ENCODE measurements at regions not wholly inside any gene's neighbourhood (a gene's known extent, or its start where the extent isn't known, plus 50 kb on each side); places are given as distances from the start of the nearest gene placed in this dataset.

GRCh38 chr1:30042438-30043147 lies 680.8 kb downstream of the MATN1 start:
- intact Hi-C loops (cut with micrococcal nuclease), result no loop called here

GRCh38 chr1:30041741-30042437 lies 681.5 kb downstream of the MATN1 start:
- intact Hi-C loops (cut with micrococcal nuclease), result no loop called here

- intact Hi-C loops (cut with micrococcal nuclease), result no loop called here
Measured at GRCh38 chr1:30040081-30041019, 683.0 kb downstream of the MATN1 start.

- intact Hi-C loops (cut with micrococcal nuclease), result no loop called here
Measured at GRCh38 chr1:30039354-30040080, 683.9 kb downstream of the MATN1 start.

- intact Hi-C loops (cut with micrococcal nuclease), result no loop called here
Measured at GRCh38 chr1:30038134-30039025, 685.0 kb downstream of the MATN1 start.

GRCh38 chr1:30037251-30038118 lies 685.9 kb downstream of the MATN1 start:
- intact Hi-C loops (cut with micrococcal nuclease), result no loop called here

- intact Hi-C loops (cut with micrococcal nuclease), result no loop called here
Measured at GRCh38 chr1:30036666-30037065, 686.7 kb downstream of the MATN1 start.

- intact Hi-C loops (cut with micrococcal nuclease), result no loop called here
Measured at GRCh38 chr1:30036229-30036547, 687.2 kb downstream of the MATN1 start.

GRCh38 chr1:30035522-30036228 lies 687.7 kb downstream of the MATN1 start:
- intact Hi-C loops (cut with micrococcal nuclease), result no loop called here

- intact Hi-C loops (cut with micrococcal nuclease), result no loop called here
Measured at GRCh38 chr1:30034627-30035521, 688.5 kb downstream of the MATN1 start.

- intact Hi-C loops (cut with micrococcal nuclease), result no loop called here
Measured at GRCh38 chr1:30034105-30034626, 689.2 kb downstream of the MATN1 start.

- intact Hi-C loops (cut with micrococcal nuclease), result no loop called here
Measured at GRCh38 chr1:30033256-30034104, 689.9 kb downstream of the MATN1 start.

- intact Hi-C loops (cut with micrococcal nuclease), result no loop called here
Measured at GRCh38 chr1:30032302-30032701, 691.1 kb downstream of the MATN1 start.

GRCh38 chr1:30029677-30030076 lies 693.7 kb downstream of the MATN1 start:
- intact Hi-C loops (cut with micrococcal nuclease), result no loop called here

- intact Hi-C loops (cut with micrococcal nuclease), result no loop called here
Measured at GRCh38 chr1:30028939-30029338, 694.4 kb downstream of the MATN1 start.

- intact Hi-C loops (cut with micrococcal nuclease), result no loop called here
Measured at GRCh38 chr1:30028283-30028682, 695.1 kb downstream of the MATN1 start.

GRCh38 chr1:30027247-30027646 lies 696.1 kb downstream of the MATN1 start:
- intact Hi-C loops (cut with micrococcal nuclease), result no loop called here

Data from T-helper 2 cell treated with Interferon-gamma antibody and Interleukin-4, amounts not matched to agents 100 ng/mL and 5 ng/mL, for 36 hours (primary cell).